GM18868 (cell line): ENCODE measurements at regions not wholly inside any gene's neighbourhood (a gene's known extent, or its start where the extent isn't known, plus 50 kb on each side); places are given as distances from the start of the nearest gene placed in this dataset.

Experiments
- ATAC-seq: cut with Tn5 transposase; IDR thresholded peaks from one replicate; pipeline ENCODE4 v1.9.1; 2021; ENCODE audit warnings: mild to moderate bottlenecking, moderate library complexity; ENCODE audit not compliant: unreplicated experiment

DNA sequence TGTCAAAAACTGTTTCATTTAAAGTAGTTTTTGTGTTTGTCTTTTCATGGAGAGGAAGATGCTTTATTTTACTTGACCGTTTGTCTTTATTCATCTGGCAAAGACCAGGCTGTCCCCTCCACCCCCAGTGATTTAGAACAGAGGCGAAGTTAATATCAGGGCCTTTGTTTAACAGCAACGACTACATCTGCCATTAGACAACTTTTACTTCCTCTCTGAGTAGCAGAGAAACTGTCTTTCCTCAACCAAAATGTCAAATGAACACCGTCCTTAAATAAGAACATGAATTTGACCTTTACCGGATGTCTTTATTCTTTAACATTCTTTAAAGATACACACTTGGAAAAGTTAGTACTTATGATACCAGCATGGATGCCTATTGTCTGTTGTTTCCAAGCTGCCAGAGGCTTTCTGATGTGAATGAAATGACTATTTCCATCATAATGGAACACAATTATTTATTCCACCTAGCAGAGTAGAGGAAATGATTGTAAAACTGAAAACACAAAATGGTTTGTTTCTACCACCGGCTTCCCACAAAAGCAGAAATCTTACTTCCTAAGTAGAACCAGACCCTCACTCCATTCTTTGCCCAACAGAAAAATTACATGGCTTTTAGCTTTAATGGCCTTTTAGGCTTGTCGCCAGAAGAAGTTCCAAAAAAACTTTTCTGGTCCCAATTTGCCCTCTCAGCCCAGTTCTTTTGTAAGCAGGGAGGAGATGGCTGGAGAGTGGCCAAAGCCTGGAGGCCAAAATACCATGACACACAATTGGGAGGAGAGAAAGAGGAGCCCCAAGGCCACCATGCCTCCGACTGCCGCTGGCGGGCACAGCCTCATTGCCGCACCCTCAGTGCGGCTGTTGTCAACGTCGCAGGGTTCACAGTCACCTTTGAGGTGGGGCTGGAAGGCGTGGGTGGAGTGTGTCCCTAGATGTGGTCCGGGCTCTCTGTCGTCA is 168.5 kb downstream of the TEX36 start:
- ATAC-seq = no peak

DNA sequence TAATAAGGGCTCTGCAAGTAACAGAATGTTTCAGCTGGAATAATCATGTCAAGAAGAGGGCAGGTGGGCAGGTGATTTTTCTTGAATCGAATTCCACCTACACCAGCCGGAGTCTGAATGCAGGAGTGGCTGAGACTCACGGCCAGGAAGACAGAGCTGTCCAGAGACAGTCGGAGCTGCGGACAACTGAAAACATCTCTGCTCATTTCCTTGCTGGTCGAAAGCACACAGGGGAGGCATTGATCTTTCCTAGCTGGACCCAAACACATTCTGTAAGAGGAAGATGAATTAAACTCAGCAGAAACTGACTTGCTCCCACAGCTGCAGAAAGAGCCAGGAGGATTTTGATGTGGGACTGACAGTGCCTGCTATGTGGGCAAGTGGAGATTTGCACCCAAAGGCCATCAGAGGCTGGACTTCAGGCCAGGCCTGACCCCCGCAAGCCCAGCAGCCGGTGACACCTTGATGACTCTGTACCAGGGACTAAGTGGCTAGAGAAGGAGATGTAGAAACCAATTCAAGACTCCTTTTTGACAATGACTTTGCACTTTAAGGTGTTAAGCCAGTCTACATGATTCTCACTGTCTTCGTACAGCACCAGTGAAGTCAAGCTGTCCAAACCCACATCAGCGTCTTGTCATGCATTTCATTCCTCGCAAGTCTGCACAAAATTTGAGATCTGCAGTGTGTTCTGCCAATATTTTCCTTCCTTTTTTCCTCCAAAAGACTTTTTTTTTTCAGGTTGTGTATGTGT is 169.4 kb downstream of the TEX36 start:
- no peak for ATAC-seq

DNA sequence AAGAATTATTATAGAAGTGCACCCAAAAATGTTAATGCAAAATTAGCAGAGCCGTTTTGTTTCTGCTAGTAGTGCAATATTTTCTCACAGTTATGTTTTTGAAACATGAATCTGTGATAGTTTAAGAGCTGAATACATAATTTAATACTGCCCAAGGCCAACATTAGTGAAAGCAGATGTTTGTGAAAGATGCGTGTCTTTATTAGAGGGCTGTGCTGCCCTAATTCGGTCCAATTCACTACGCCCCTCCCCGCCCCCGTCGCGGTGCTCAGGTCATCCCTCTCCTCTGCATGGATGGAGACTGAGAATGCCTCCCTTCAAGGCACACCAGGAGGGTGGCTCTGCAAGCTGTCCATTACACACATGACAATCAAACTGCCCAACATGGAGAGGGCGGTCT is 172.0 kb downstream of the TEX36 start:
- ATAC-seq = no peak

GRCh38 chr10:125505648-125506047 is 177.3 kb downstream of the TEX36 start:
- no peak for ATAC-seq

DNA sequence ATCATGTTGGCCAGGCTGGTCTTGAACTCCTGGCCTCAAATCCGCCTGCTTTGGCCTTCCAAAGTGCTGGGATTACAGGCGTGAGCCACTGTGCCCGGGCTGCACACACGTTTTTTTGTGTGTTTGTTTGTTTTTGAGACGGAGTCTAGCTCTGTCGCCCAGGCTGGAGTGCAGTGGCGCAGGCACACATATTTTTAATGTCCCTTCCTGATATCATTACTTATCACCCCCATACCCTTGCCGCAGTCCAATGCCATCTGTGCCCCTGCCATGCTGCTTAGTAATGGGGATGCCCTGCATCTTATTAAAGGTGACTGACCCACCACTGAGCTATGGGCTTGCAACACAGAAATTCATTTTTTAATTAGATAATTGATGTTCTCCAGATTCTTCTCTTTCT is 180.7 kb downstream of the TEX36 start:
- ATAC-seq = no peak

- ATAC-seq = no peak
These were observed 187.6 kb downstream of the TEX36 start for GRCh38 chr10:125495386-125495785.

GRCh38 chr10:125494651-125495239 is 188.2 kb downstream of the TEX36 start:
- no peak for ATAC-seq

GRCh38 chr10:125491381-125491780 is 191.6 kb downstream of the TEX36 start:
- ATAC-seq = no peak

GRCh38 chr10:125489731-125490130 is 193.2 kb downstream of the TEX36 start:
- ATAC-seq = no peak

DNA sequence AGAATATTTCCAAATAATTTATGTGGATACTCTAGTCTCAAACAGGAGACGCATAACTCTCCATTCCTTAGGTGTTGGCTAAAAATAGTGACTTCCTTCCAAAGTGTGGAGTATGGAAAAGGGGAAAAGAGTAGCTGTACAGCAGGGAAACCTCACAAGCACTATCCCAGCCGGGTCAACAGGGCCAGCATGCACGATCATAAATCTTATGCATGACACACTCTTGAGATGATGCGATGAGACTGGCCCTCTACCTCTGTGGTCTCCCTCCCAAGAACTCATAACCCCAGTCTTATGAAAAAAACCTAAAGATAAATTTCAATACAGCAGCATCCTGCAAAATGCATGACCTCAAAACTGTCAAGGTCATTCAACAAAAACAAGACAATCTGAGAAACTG is 197.3 kb downstream of the TEX36 start:
- ATAC-seq = no peak

DNA sequence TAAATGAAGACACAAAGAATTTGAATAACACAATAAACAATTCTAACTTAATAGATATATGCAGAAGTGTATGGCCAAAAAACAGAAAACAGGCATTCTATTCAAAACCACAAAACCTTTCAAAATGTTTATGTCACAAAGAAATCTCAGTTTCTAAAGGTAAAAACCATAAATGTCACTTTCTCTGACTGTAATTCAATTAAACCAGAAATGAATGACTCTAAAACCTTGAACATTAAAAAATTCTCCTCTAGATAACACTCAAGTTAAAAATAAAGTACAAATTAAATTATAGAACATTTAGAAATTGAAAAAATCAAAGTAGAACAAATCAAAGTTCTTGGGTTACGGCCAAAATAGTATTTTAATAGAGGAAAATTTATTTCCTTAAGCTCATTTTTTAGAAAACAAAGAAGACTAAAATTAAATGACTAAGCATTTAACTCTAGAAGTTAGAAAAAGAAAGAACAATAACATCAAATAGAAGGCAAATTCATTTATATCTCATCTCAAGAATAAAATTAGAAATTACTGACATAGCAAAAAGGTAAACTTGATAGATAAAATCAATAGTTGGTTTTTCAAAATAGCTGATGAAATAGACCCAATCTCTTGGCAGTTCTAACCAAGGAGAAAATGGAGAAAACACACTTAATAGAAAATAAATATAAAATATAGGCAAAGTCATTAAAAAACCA is 198.8 kb downstream of the TEX36 start:
- no peak for ATAC-seq

GRCh38 chr10:125482637-125483036 is 200.3 kb downstream of the TEX36 start:
- no peak for ATAC-seq

DNA sequence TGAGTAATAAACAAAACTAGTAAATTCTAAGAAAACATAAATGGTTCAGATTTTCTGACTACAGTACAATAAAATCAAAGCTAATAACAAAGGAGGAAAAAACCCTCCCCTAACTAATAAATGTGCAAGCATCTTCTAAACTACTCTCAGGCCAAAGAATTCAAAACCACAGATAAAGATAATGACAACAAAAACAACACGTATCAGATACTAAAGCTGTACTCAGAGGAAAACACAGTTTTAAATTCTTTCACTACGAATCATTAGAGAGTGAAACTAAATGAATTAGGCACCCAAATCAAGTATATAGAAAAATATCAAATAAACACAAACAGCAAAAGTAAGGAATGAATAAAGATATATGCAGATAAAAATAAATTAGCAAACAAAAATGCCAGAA is 200.9 kb downstream of the TEX36 start:
- no peak for ATAC-seq

- ATAC-seq = no peak
These were observed 203.9 kb downstream of the TEX36 start for GRCh38 chr10:125479059-125479458.

DNA sequence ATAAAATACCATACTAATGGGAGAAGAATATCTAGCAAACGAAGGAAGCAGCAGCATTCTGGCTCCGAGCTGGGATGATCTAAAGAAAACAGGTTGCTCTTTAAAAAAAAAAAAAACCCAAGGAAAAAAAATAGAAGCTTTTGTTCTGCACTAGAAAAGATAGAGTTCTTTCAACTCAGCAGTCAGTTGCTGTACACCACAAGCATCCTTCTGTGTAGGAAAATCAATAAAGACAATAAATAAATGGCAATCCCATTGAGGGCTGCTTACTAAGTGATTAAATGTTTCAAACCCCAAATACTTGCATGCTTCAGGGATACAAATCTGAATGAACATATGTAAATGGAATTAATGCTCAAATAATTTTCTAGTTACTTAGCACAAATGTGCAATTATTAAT is 207.1 kb downstream of the TEX36 start:
- no peak for ATAC-seq

DNA sequence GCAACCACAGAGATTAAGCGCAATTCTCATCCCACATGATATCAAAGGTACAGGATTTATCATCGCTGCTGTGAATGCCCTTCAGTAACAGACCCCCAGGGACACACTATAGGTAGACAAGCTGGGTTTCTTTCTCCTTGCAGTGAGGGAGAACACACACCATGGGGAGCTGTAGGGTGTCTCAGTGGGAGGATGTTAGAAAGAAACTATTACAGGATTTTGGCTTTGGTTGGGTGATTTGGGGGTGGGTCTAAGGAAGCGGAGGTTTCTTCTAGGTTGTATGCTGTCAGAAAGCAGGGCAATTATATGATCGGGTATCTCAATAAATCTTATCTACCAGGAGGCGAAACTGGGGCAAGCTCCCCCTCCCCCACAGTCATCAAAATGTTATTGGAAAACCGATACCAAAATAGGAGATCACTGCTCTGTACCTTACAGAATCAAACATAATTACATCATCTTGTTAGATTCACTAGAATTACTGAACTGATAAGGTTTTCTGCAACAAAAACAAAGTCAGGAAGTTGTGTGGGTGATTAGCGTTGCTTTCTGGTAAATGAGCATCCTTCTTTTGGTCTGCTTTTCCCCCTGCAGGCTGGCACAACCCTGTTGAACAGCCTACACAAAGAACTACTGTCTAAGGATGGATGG is 209.7 kb downstream of the TEX36 start:
- ATAC-seq = no peak

DNA sequence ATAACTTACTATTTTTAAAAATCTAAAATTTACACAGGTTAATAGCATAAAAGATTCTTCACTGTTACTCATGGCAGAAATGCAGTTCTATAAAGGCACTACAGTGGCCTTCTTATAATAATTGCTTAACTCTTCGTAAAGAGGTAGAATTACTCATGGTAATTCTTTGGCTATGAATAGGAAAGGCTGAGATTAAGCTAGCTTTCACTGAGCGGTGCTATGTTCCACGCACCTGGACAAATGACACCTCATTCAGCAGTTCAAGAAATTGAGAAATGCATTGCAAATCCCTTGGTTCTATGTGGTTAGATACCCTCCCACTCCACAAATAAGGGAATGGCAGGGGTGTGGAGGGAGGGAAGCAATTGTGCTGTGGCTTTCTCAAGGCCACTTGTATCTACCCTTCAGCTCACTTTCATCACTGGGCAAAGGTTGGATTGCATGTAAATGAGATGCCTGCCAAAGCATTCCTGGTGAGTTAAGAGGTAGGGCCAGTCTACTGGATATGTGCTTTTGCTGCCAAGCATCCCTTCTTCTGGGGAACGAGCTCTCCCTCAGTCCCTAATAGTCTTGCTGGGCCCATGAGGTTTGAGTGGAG is 210.9 kb downstream of the TEX36 start:
- ATAC-seq = no peak

- ATAC-seq = no peak
These were observed 214.7 kb downstream of the TEX36 start for GRCh38 chr10:125468278-125468677.

DNA sequence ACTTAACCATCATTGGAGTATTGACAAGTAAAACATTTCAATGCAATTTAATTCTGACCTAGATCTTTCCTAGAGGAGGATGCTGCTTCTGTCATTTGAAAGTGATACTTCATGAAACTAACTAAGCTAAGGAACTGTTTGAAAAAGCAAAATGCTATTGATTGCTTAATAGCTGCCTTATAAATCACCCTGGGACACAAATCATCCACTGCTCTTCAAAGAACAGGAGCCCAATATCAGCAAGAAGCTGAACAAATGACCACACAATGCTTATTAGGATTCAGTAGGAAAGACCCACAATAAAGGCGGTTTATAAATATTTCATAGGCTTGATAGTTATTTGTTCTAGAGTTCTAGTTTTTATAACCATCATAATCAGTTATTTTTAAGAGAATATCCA is 216.3 kb downstream of the TEX36 start:
- ATAC-seq = no peak

DNA sequence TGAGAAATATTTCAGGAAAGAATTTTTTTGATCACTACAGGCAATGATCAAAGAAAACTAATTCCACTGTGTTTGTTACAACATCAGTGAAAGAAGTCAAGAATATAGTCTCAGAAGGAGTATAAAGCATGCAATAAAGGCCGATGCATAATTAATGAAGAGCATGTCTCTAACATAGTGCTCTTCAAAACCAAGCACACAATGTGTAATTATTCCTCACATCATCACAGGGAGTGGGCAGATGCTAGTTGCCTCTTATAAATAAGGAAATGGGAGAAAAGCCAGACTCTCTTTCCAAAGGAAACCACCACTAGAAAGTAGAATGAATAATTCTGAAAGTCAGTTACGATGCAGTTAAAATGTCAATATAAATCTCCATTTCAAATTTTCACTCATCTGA is 220.1 kb downstream of the TEX36 start:
- ATAC-seq = no peak
